ENCODE measurements at regions not wholly inside any gene's neighbourhood (a gene's known extent, or its start where the extent isn't known, plus 50 kb on each side); places are given as distances from the start of the nearest gene placed in this dataset.

DNA sequence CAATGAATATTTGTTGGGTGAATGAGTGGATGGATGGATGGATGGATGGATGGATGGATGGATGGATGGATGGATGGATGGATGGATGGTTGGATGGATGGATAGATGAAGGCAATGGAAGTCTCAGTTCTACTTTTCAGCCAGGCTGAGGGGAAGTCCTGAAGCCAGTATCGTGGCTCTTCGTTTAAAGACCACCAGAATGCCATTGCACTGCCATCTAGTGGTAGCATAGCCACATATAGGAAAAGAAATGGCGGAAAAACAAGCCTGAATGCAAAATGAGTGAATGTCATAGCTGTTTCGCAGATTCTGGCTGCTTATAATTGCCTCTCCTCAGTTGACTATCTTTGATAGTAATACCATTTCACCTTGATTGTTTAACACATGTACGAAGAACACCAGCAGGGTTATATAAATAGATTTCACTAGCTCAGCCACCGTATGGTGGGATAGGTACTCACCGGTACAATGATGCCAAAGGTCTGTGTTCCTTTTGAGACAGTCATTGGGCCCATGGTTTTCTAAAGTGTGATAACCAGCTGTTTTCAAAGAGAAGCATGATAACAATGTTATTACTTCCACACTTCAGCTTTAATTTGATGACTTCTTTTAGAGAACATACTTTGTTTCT, 62.3 kb upstream of the GREB1L start:
- TF ChIP-seq POLR2A (IDR thresholded peaks at IDR 0.05; ENCODE audit: low read depth, low read length) (no peak), POLR2AphosphoS5 (IDR thresholded peaks at IDR 0.05; ENCODE audit: low read depth, low read length) (no peak)

Data from GM12892 (cell line).